Right atrium auricular region (tissue), 2 donors: ENCODE measurements at regions not wholly inside any gene's neighbourhood (a gene's known extent, or its start where the extent isn't known, plus 50 kb on each side); places are given as distances from the start of the nearest gene placed in this dataset.

ENCODE experiments used
- DNase-seq: peaks from one replicate; pipeline ENCODE4 v3.0.0-alpha.2; 2019; ENCODE audit warnings: low spot score
- H3K27ac ChIP-seq, 2 donors: fragments of 200-600 bp; sonication (generic); 1 replicate in 1 of 2; 2 replicates in 1 of 2; pipeline ENCODE4 v1.5.1; 2016 to 2019
- H3K27me3 ChIP-seq, 2 donors: fragments of 200-600 bp; sonication (generic); one replicate each; pipeline versions ENCODE4 v1.5.1 to v1.6.0; 2017 to 2019
- H3K36me3 ChIP-seq: fragments of 200-600 bp; sonication (generic); one replicate; pipeline ENCODE4 v1.5.1; 2016
- H3K4me1 ChIP-seq, 2 donors: fragments of 200-600 bp; sonication (generic); one replicate each; pipeline versions ENCODE4 v1.5.1 to v1.6.0; 2017 to 2019
- H3K4me3 ChIP-seq, 2 donors: fragments of 200-600 bp; sonication (generic); 1 replicate in 1 of 2; 2 replicates in 1 of 2; pipeline ENCODE4 v1.5.1; 2017 to 2019; ENCODE audit warnings: mild to moderate bottlenecking in 1 of 2, moderate library complexity in 1 of 2
- H3K9me3 ChIP-seq, 2 donors: fragments of 200-600 bp; sonication (generic); one replicate each; pipeline ENCODE4 v1.5.1; 2019
- CTCF ChIP-seq, 2 donors: fragments of 200-600 bp; sonication (generic); IDR thresholded peaks; one replicate each; pipeline ENCODE4 v1.5.1; 2019; ENCODE audit warnings: antibody characterized with exemption in 2 of 2

GRCh38 chr14:53539489-53540126 lies 386.5 kb upstream of the DDHD1 start:
- Histone ChIP-seq H3K27me3 (no peaks in the 10 kb centered on the region), H3K4me3 (no peak overlapping the region), H3K9me3 (no peaks in the 10 kb centered on the region), H3K36me3 (no peaks in the 10 kb centered on the region), H3K4me1 (no peaks in the 10 kb centered on the region), H3K27ac (peak overlapping the region in 1 of 2 donors; percentile 21)
- peak; percentile 89 for DNase-seq
- peak; percentile 66 to 92 for TF ChIP-seq CTCF (IDR thresholded peaks at IDR 0.05)

- no peaks in the 10 kb centered on the region for H3K36me3 ChIP-seq
- H3K27ac ChIP-seq = peak overlapping the region in 1 of 2 donors; percentile 3
- no peaks in the 10 kb centered on the region for H3K27me3 ChIP-seq
- DNase-seq = no peak
- no peak for TF ChIP-seq CTCF (IDR thresholded peaks at IDR 0.05)
- no peaks in the 10 kb centered on the region for H3K4me1 ChIP-seq
- H3K9me3 ChIP-seq = no peaks in the 10 kb centered on the region
- no peak overlapping the region for H3K4me3 ChIP-seq
Measured at GRCh38 chr14:53538316-53538881, 385.3 kb upstream of the DDHD1 start.

- Histone ChIP-seq H3K27ac (peak overlapping the region in 1 of 2 donors; percentile 3), H3K9me3 (no peaks in the 10 kb centered on the region), H3K36me3 (no peaks in the 10 kb centered on the region), H3K4me1 (no peaks in the 10 kb centered on the region), H3K4me3 (no peak overlapping the region), H3K27me3 (no peaks in the 10 kb centered on the region)
- no peak for TF ChIP-seq CTCF (IDR thresholded peaks at IDR 0.05)
- DNase-seq = no peak
Measured at GRCh38 chr14:53537422-53538315, 384.5 kb upstream of the DDHD1 start.

- no peak overlapping the region for H3K27ac ChIP-seq
- H3K4me1 ChIP-seq = no peaks in the 10 kb centered on the region
- TF ChIP-seq CTCF (IDR thresholded peaks at IDR 0.05) = no peak
- no peaks in the 10 kb centered on the region for H3K27me3 ChIP-seq
- H3K4me3 ChIP-seq = no peak overlapping the region
- no peak for DNase-seq
- H3K36me3 ChIP-seq = no peaks in the 10 kb centered on the region
- no peaks in the 10 kb centered on the region for H3K9me3 ChIP-seq
Measured at GRCh38 chr14:53536446-53536845, 383.3 kb upstream of the DDHD1 start.

GRCh38 chr14:53534841-53535240 lies 381.7 kb upstream of the DDHD1 start:
- Histone ChIP-seq H3K36me3 (no peaks in the 10 kb centered on the region), H3K9me3 (no peaks in the 10 kb centered on the region), H3K27me3 (no peaks in the 10 kb centered on the region), H3K4me1 (no peaks in the 10 kb centered on the region), H3K27ac (no peak overlapping the region), H3K4me3 (no peak overlapping the region)
- DNase-seq = no peak
- no peak for TF ChIP-seq CTCF (IDR thresholded peaks at IDR 0.05)
